Testis (tissue), 2 donors: ENCODE measurements at regions not wholly inside any gene's neighbourhood (a gene's known extent, or its start where the extent isn't known, plus 50 kb on each side); places are given as distances from the start of the nearest gene placed in this dataset.

Experiments
- DNase-seq: peaks from one replicate; pipeline ENCODE4 v3.0.0-alpha.2; 2019
- H3K27ac ChIP-seq, 2 donors: fragments of 200-600 bp; sonication (generic); one replicate each; pipeline ENCODE4 v1.5.1; 2019
- H3K27me3 ChIP-seq: fragments of 200-600 bp; sonication (generic); one replicate; pipeline ENCODE4 v1.5.1; 2019
- H3K36me3 ChIP-seq: fragments of 200-600 bp; sonication (generic); one replicate; pipeline ENCODE4 v1.5.1; 2017; ENCODE audit warnings: low read depth; ENCODE audit errors: missing control alignments
- H3K4me1 ChIP-seq: fragments of 200-600 bp; sonication (generic); one replicate; pipeline ENCODE4 v1.5.1; 2019
- H3K4me3 ChIP-seq, 2 donors: fragments of 200-600 bp; sonication (generic); one replicate each; pipeline ENCODE4 v1.5.1; 2017 to 2019
- H3K9me3 ChIP-seq: fragments of 200-600 bp; sonication (generic); one replicate; pipeline ENCODE4 v1.5.1; 2017
- CTCF ChIP-seq, 3 experiments: fragments of 450-650 bp in 2 of 3; fragments of 200-600 bp in 1 of 3; sonication (generic) in 1 of 3; IDR thresholded peaks; one replicate each; pipeline ENCODE4 v1.5.1; 2016 to 2019; ENCODE audit warnings: antibody characterized with exemption in 3 of 3, mild to moderate bottlenecking in 2 of 3, moderate library complexity in 1 of 3
- POLR2A ChIP-seq: fragments of 450-650 bp; IDR thresholded peaks from one replicate; pipeline ENCODE4 v1.6.1; 2017; ENCODE audit warnings: antibody characterized with exemption, mild to moderate bottlenecking, moderate library complexity
- WGBS, 2 donors: methylation state at CpG; one replicate each; pipeline ENCODE4 v1.1.5; 2018; 5-methylcytosine and 5-hydroxymethylcytosine counted together
- intact Hi-C: fragments of 100-400 bp; cut with DNase I; formaldehyde crosslinking; loops from one replicate; pipeline ENCODE4 v1.15.1; 2023; ENCODE audit warnings: low total_unique reads

GRCh38 chr12:130254461-130255276, 83.0 kb upstream of the PIWIL1 start:
- TF ChIP-seq POLR2A (no peak), CTCF (IDR thresholded peaks at IDR 0.05) (no peak)
- H3K27me3 ChIP-seq: no peaks in the 10 kb centered on the region
- intact Hi-C loops: no loop called here
- H3K9me3 ChIP-seq: no peaks in the 10 kb centered on the region
- DNase-seq: no peak
- H3K4me1 ChIP-seq: no peaks in the 10 kb centered on the region
- no peak overlapping the region for H3K27ac ChIP-seq
- WGBS, 2 donors: 84 to 86% methylated on average over 19 of the region's 19 CpGs
- no peaks in the 10 kb centered on the region for H3K36me3 ChIP-seq
- H3K4me3 ChIP-seq: no peak overlapping the region

- intact Hi-C loops: no loop called here
- Histone ChIP-seq H3K27ac (no peak overlapping the region), H3K4me3 (no peak overlapping the region)
Observed at GRCh38 chr12:130258863-130259262, 78.8 kb upstream of the PIWIL1 start.

GRCh38 chr12:130263025-130263424, 74.7 kb upstream of the PIWIL1 start:
- H3K9me3 ChIP-seq: no peaks in the 10 kb centered on the region
- no peak overlapping the region for H3K4me3 ChIP-seq
- intact Hi-C loops: no loop called here
- H3K36me3 ChIP-seq: no peaks in the 10 kb centered on the region
- 65 to 83% methylated on average over 5 of the region's 5 CpGs for WGBS, 2 donors
- no peak for DNase-seq
- TF ChIP-seq CTCF (IDR thresholded peaks at IDR 0.05): no peak
- TF ChIP-seq POLR2A: no peak
- no peaks in the 10 kb centered on the region for H3K4me1 ChIP-seq
- no peak overlapping the region for H3K27ac ChIP-seq
- H3K27me3 ChIP-seq: no peaks in the 10 kb centered on the region

More at GRCh38 chr12:130258863-130259262, 78.8 kb upstream of the PIWIL1 start:
- H3K27me3 ChIP-seq: no peaks in the 10 kb centered on the region
- no peak for DNase-seq
- H3K36me3 ChIP-seq: no peaks in the 10 kb centered on the region
- TF ChIP-seq CTCF (IDR thresholded peaks at IDR 0.05): no peak
- TF ChIP-seq POLR2A: no peak
- H3K4me1 ChIP-seq: no peaks in the 10 kb centered on the region
- H3K9me3 ChIP-seq: no peaks in the 10 kb centered on the region
- 81 to 85% methylated on average over 10 of the region's 10 CpGs for WGBS, 2 donors

- TF ChIP-seq POLR2A (no peak), CTCF (IDR thresholded peaks at IDR 0.05) (no peak)
- Histone ChIP-seq H3K27me3 (no peaks in the 10 kb centered on the region), H3K36me3 (no peaks in the 10 kb centered on the region), H3K27ac (no peak overlapping the region), H3K9me3 (no peaks in the 10 kb centered on the region), H3K4me1 (no peaks in the 10 kb centered on the region), H3K4me3 (no peak overlapping the region)
- WGBS, 2 donors: 88 to 95% methylated on average over 7 of the region's 7 CpGs
- intact Hi-C loops: no loop called here
- DNase-seq: no peak
Observed at GRCh38 chr12:130263996-130264395, 73.7 kb upstream of the PIWIL1 start.

GRCh38 chr12:130266751-130267150, 70.9 kb upstream of the PIWIL1 start:
- H3K4me1 ChIP-seq: no peaks in the 10 kb centered on the region
- TF ChIP-seq POLR2A (no peak), CTCF (IDR thresholded peaks at IDR 0.05) (no peak)
- H3K27ac ChIP-seq: no peak overlapping the region
- no peak for DNase-seq
- H3K36me3 ChIP-seq: no peaks in the 10 kb centered on the region
- intact Hi-C loops: no loop called here
- no peaks in the 10 kb centered on the region for H3K9me3 ChIP-seq
- no peak overlapping the region for H3K4me3 ChIP-seq
- no peaks in the 10 kb centered on the region for H3K27me3 ChIP-seq
- WGBS, 2 donors: 39 to 45% methylated on average over 10 to 11 of the region's 11 CpGs
